A673 (cell line): ENCODE measurements at regions not wholly inside any gene's neighbourhood (a gene's known extent, or its start where the extent isn't known, plus 50 kb on each side); places are given as distances from the start of the nearest gene placed in this dataset.

ENCODE experiments used
- BruUV-seq: library from RNA; stranded (reverse); fragments of 400-500 nt; replicated peaks from 2 replicates; lab custom pipeline; 2021; lab: Mats Ljungman, UMichigan
- CTCF ChIA-PET: fragments of 300-600 bp; sonication (Branson Sonifier 250); formaldehyde crosslinking; loops from one replicate; lab custom pipeline; 2022; ENCODE audit warnings: antibody characterized with exemption; lab: Charles Lee
- POLR2A ChIA-PET: fragments of 300-600 bp; sonication (Branson Sonifier 250); formaldehyde crosslinking; loops from one replicate; lab custom pipeline; 2022; ENCODE audit warnings: antibody characterized with exemption; ENCODE audit not compliant: low non-redundant PET; lab: Charles Lee
- DNase-seq: peaks from one replicate; pipeline ENCODE4 v3.0.0-alpha.2; 2015; ENCODE audit warnings: low spot score
- H3K27ac ChIP-seq: fragments of 200-600 bp; sonication (generic); 2 replicates; pipeline ENCODE4 v1.5.1; 2016; ENCODE audit warnings: mixed run types, low read depth, mild to moderate bottlenecking, mixed read lengths, antibody characterized with exemption, low read length; ENCODE audit not compliant: poor library complexity, severe bottlenecking
- H3K27me3 ChIP-seq: fragments of 200-600 bp; sonication (generic); replicated peaks from 2 replicates; pipeline ENCODE4 v1.6.1; 2017; ENCODE audit warnings: mixed run types, low read depth, mild to moderate bottlenecking, mixed read lengths, antibody characterized with exemption, low read length; ENCODE audit not compliant: insufficient read depth, poor library complexity
- H3K36me3 ChIP-seq: fragments of 200-600 bp; sonication (generic); 2 replicates; pipeline ENCODE4 v1.6.1; 2016; ENCODE audit warnings: mixed run types, mild to moderate bottlenecking, mixed read lengths, antibody characterized with exemption, low read length; ENCODE audit not compliant: insufficient read depth, poor library complexity, severe bottlenecking
- H3K4me1 ChIP-seq: fragments of 200-600 bp; sonication (generic); 2 replicates; pipeline ENCODE4 v1.6.1; 2017; ENCODE audit warnings: mixed run types, mild to moderate bottlenecking, mixed read lengths, antibody characterized with exemption, low read length; ENCODE audit not compliant: insufficient read depth, poor library complexity, severe bottlenecking
- H3K4me3 ChIP-seq: fragments of 200-600 bp; sonication (generic); 2 replicates; pipeline ENCODE4 v1.5.1; 2016; ENCODE audit warnings: low read depth, mixed run types, mild to moderate bottlenecking, mixed read lengths, low read length; ENCODE audit not compliant: poor library complexity, severe bottlenecking
- H3K9me3 ChIP-seq: fragments of 200-600 bp; sonication (generic); 2 replicates; pipeline ENCODE4 v1.6.1; 2016; ENCODE audit warnings: mixed run types, low read depth, mild to moderate bottlenecking, mixed read lengths, antibody characterized with exemption, low read length; ENCODE audit not compliant: poor library complexity, severe bottlenecking
- EZH2 ChIP-seq: fragments of 200-600 bp; sonication (generic); IDR thresholded peaks from 2 replicates; pipeline ENCODE4 v1.6.1; 2017; ENCODE audit warnings: borderline replicate concordance, low read depth, mild to moderate bottlenecking, mixed read lengths, antibody characterized with exemption, low read length; ENCODE audit not compliant: poor library complexity, severe bottlenecking
- intact Hi-C: fragments of 100-400 bp; cut with micrococcal nuclease; formaldehyde crosslinking; loops from one replicate; pipeline ENCODE4 v1.10.0; 2022; ENCODE audit not compliant: unreplicated experiment
- TF ChIP-seq, protein P1 (sequence below): fragments of 300-800, 200-600 bp; sonication (generic); conservative IDR thresholded peaks from 2 replicates; pipeline ENCODE4 v1.5.1; 2017; ENCODE audit warnings: low read depth, mild to moderate bottlenecking, antibody characterized with exemption, low read length, moderate library complexity, mixed read lengths

DNA sequence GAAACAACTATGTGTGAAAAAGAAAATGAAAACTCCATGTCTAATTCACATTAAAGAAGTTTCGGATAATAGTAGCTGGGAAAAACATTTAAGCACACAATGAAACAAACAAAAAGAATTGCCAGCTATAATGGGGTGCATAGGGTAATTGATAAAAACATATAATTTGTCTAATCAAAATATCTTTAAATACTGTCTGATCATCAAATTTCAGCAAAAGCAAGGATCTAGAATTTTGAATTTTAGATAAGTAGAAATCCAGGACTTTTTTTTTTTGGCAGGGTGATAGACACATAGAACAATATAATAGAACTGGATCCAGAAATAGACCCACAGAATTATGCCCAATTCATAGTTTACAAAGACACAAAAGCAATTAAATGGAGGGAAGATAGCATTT lies 585.0 kb downstream of the TAF11L14 start:
- intact Hi-C loops = no loop called here
- Histone ChIP-seq H3K4me3 (no peak overlapping the region), H3K27me3 (no peaks in the 10 kb centered on the region), H3K36me3 (no peaks in the 10 kb centered on the region), H3K4me1 (no peaks in the 10 kb centered on the region), H3K9me3 (peaks cover 3% of the 10 kb centered on the region), H3K27ac (no peak overlapping the region)
- no TSS peak for BruUV-seq
- CTCF ChIA-PET = no interaction called here
- TF ChIP-seq, protein P1, sequence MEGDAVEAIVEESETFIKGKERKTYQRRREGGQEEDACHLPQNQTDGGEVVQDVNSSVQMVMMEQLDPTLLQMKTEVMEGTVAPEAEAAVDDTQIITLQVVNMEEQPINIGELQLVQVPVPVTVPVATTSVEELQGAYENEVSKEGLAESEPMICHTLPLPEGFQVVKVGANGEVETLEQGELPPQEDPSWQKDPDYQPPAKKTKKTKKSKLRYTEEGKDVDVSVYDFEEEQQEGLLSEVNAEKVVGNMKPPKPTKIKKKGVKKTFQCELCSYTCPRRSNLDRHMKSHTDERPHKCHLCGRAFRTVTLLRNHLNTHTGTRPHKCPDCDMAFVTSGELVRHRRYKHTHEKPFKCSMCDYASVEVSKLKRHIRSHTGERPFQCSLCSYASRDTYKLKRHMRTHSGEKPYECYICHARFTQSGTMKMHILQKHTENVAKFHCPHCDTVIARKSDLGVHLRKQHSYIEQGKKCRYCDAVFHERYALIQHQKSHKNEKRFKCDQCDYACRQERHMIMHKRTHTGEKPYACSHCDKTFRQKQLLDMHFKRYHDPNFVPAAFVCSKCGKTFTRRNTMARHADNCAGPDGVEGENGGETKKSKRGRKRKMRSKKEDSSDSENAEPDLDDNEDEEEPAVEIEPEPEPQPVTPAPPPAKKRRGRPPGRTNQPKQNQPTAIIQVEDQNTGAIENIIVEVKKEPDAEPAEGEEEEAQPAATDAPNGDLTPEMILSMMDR = no peak
- TF ChIP-seq EZH2 = no peak
- no peak for DNase-seq
- POLR2A ChIA-PET = no interaction called here

DNA sequence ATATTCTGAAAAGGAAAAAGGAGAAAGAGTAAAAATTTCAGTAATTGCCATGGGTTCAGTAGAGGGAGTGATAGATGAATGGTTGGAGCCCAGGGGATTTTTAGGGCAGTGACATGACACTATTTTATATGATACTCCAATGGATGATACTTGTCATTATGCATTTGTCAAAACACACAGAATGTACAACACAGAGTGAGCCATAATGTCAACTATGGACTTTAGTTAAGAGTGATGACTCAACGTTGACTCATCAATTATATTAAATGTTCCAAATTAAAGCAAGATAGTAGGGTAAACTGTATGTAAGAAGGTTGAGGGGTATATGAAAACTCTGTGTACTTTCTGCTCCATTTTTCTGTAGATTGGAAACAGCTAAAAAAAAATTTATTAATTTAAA lies 586.4 kb downstream of the TAF11L14 start:
- Histone ChIP-seq H3K36me3 (no peaks in the 10 kb centered on the region), H3K27ac (no peak overlapping the region), H3K27me3 (no peaks in the 10 kb centered on the region), H3K9me3 (peaks cover 3% of the 10 kb centered on the region), H3K4me1 (no peaks in the 10 kb centered on the region), H3K4me3 (no peak overlapping the region)
- intact Hi-C loops = no loop called here
- POLR2A ChIA-PET = no interaction called here
- DNase-seq = peak; percentile 37
- CTCF ChIA-PET = no interaction called here
- no TSS peak for BruUV-seq
- TF ChIP-seq EZH2 = no peak
- TF ChIP-seq, protein P1 = no peak

DNA sequence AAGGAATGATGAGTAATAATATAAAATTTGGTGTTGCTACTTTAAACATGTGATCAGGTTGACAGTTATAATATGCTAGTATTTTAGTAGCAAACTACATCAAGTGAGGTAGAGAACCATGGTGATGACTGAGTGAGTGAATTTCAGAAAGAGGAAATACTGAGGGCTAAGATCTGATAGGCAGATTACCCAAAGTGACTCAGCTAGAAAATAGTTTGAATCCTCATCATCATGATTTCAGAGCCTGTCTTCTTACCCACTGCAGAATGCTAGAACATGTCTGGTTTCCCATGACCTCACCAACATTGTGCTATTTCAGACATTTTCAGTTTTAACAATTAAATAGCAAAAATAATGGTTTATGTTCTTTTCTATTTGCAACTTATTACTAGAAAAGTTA lies 602.1 kb downstream of the TAF11L14 start:
- no peaks in the 10 kb centered on the region for H3K4me1 ChIP-seq
- H3K9me3 ChIP-seq = no peaks in the 10 kb centered on the region
- no peaks in the 10 kb centered on the region for H3K27me3 ChIP-seq
- H3K36me3 ChIP-seq = no peaks in the 10 kb centered on the region
- peak; percentile 12 for DNase-seq
- ChIA-PET CTCF (no interaction called here), POLR2A (no interaction called here)
- intact Hi-C loops = no loop called here
- H3K4me3 ChIP-seq = no peak overlapping the region
- no TSS peak for BruUV-seq
- H3K27ac ChIP-seq = no peak overlapping the region
- TF ChIP-seq, protein P1 = no peak
